ENCODE measurements at regions not wholly inside any gene's neighbourhood (a gene's known extent, or its start where the extent isn't known, plus 50 kb on each side); places are given as distances from the start of the nearest gene placed in this dataset.
"Not testable (repeated sequence)": the region's sequence is repeated elsewhere in the genome, so short reads cannot be mapped to it uniquely, and the experiment has no call there.

DNA sequence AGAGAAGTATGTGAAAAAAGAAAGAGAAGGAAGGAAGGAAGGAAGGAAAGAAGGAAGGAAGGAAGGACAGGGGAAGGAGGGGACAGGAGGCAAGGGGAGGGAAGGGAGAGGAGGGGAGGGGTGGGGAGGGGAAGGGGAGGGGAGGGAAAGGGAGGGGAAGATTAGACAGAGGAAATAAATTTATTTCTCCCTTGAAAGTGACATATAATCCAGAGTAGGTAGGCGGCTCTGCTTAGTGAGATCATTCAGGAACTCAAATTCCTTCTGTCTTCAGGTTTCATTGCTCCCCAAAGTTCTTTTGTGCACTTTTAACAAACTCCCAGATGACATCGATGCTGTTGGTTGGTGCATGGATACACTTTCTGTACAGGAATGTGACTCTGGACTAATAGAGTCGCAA, 594.7 kb upstream of the STEAP1 start:
- DNase-seq (ENCODE audit: insufficient read length, low spot score) (no peak), FAIRE-seq (no peak)
- no peak for TF ChIP-seq POLR2A (IDR thresholded peaks at IDR 0.05; ENCODE audit: low read depth, low read length)

DNA sequence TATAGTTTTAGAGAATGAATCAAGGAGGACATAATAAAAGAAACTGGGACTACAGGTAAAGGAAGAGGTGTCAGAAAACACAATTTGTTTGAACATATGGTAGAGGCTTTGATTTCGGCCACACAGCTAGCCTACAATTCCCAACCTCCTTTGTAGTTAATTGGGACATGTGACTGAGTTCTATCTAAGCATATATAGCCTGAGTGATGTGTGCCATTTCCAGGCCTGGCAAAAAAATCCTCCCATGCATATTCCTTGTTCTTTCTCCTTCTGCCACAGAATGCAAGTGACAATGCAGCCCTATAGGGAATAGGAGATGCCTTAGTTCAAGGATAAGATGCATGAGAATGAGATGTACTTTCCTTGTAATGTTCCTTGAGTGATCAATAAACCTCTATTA, 590.7 kb upstream of the STEAP1 start:
- no peak for FAIRE-seq
- no peak for DNase-seq (ENCODE audit: insufficient read length, low spot score)
- no peak for TF ChIP-seq POLR2A (IDR thresholded peaks at IDR 0.05; ENCODE audit: low read depth, low read length)

DNA sequence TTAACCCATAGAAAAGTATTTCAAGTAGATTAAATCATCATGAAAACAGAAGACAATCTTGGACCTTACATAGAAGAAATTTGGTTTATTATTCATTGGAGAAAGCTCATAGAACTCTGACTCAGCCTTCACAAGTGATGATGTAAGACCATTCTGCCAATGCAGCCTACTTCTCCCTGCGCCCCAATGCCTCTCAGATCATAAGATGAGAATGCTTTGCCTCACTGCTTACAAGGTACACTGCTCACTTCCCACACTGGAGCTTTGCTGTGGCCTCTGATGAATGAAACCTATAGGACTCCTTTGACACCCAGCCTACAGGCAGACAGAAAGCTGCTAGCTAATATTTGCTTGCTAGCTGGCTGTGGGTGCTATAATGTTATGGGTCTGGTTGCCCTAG, 569.4 kb upstream of the STEAP1 start:
- FAIRE-seq, result no peak
- no peak for DNase-seq (ENCODE audit: insufficient read length, low spot score)
- no peak for TF ChIP-seq POLR2A (IDR thresholded peaks at IDR 0.05; ENCODE audit: low read depth, low read length)

DNA sequence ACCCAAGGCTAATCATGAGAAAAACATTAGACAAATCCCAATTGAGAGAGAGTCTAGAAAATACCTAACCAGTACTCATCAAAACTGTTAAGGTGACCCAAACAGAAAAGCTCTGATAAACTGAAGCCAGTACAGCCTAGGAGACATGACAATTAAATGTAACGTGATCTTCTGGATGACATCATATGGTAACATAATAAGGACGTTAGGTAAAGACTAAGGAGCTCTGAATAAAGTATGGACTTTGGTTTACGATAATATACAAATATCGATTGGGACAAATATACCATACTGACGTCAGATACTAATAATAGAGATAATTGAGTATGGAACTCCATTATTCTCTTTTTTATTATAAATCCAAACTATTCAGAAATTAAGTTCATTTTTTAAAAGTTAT, 561.1 kb upstream of the STEAP1 start:
- FAIRE-seq (no peak), DNase-seq (ENCODE audit: insufficient read length, low spot score) (no peak)
- TF ChIP-seq POLR2A (IDR thresholded peaks at IDR 0.05; ENCODE audit: low read depth, low read length), result no peak

DNA sequence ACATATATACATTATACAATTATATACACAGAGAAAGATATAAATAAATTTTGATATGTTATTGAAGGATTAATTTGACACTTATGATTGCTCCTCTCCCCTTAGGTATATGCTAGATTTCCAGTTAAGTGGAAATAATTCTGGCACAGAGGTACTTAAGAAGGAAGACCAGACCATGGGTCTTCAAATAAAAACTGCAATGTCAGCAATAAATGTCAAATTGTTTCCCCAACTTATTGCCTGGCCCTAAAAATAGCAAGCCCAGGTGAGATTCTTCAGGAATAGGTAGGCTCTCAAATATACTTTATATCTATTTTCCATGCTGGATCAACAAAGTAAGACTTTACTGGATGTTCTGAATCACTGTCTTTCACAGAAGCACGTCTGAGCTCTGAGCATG, 551.3 kb upstream of the STEAP1 start:
- FAIRE-seq (no peak), DNase-seq (ENCODE audit: insufficient read length, low spot score) (no peak)
- TF ChIP-seq POLR2A (IDR thresholded peaks at IDR 0.05; ENCODE audit: low read depth, low read length), result no peak

DNA sequence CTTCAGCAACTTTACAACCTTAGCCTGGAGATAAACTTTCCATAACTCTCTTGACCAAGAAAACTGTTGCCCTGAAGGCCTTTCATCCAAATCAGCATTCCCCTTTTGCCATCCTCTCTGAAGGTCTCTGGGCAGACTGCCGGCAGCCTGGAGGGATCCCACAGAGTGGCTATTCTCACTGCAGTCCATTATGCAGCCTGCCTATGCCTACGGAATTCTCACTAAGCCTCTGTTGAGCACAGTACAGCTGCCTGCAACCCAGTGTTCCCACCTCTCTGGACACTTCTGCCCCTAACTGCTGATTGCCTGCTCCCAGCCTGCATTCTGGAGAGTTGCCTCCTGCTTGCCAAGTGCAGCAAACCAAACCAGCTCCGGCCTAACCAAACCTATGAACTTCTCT, 548.9 kb upstream of the STEAP1 start:
- no peak for DNase-seq (ENCODE audit: insufficient read length, low spot score)
- no peak for FAIRE-seq
- TF ChIP-seq POLR2A (IDR thresholded peaks at IDR 0.05; ENCODE audit: low read depth, low read length), result no peak

DNA sequence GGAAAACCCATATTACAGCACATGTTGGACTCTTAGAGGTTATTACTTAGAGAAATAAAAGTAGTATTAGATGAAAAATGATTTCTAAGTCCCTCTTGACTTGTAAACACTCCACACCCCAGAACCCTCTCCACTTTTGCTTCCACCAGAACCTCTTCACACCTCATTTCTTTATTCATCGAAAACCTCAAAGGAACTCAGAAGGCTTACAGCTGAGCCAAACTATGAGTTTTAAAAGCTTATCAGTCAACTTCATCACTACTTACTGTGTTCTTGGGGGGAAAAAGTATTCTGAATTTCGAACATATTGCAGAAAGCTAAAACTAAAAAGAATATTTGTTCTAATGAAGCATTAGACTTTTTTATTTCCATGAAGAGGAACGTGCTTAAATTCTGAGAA, 547.8 kb upstream of the STEAP1 start:
- no peak for DNase-seq (ENCODE audit: insufficient read length, low spot score)
- TF ChIP-seq POLR2A (IDR thresholded peaks at IDR 0.05; ENCODE audit: low read depth, low read length), result no peak
- FAIRE-seq, result no peak

DNA sequence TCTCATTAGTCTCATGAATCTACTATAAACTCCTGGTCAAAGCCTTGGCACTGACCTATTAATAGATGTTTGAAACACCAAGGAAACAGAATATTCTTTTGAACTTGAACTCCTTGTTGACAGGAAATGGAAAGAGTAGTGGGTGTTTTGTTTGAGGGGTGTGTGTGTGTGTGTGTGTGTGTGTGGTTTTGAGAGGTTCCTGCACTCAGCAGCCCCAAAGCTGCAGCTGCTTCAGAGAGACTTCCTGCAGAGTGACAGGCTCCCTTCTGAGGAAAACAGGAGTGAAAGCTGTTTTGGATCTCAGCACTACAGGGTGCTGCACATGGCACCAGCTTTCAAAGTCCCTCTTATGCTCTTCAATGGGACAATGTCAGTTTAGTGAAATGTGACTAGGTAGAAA, 546.5 kb upstream of the STEAP1 start:
- TF ChIP-seq POLR2A (IDR thresholded peaks at IDR 0.05; ENCODE audit: low read depth, low read length), result no peak
- DNase-seq (ENCODE audit: insufficient read length, low spot score), result no peak
- FAIRE-seq, result no peak

DNA sequence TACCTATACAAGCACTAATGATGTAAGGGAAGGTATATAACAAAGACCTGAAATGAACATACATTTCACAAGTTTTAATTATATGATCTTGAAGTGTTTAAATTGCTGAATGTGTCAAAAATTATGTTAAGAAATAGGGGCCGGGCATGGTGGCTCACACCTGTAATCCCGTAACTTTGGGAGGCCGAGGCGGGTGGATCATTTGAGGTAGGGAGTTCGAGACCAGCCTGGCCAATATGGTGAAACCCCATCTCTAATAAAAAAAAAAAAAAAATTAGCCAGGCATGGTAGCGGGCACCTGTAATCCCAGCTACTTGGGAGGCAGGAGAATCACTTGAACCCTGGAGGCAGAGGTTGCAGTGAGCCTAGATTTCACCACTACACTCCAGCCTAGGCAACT, 537.4 kb upstream of the STEAP1 start:
- DNase-seq (ENCODE audit: insufficient read length, low spot score); FAIRE-seq: not testable (repeated sequence)

DNA sequence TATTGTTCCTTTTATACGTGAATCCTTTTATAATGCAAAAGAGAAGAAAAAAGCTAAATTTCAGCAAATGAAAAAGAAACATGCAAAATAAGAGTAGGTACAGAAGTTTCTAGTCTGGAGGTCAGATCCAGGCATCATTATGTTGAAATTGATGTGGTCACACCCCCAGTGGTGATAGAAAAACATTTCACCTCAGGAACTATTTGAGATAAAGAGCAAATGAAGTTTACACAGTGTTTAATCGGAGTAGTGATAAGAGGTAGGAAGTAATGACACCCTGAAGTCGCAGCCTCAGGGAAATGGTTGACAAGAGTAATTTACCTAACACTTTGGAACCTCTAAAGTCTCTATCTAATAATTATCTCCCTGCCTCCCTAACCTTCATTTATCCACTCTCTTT, 536.0 kb upstream of the STEAP1 start:
- TF ChIP-seq POLR2A (IDR thresholded peaks at IDR 0.05; ENCODE audit: low read depth, low read length), result no peak
- FAIRE-seq, result no peak
- no peak for DNase-seq (ENCODE audit: insufficient read length, low spot score)

DNA sequence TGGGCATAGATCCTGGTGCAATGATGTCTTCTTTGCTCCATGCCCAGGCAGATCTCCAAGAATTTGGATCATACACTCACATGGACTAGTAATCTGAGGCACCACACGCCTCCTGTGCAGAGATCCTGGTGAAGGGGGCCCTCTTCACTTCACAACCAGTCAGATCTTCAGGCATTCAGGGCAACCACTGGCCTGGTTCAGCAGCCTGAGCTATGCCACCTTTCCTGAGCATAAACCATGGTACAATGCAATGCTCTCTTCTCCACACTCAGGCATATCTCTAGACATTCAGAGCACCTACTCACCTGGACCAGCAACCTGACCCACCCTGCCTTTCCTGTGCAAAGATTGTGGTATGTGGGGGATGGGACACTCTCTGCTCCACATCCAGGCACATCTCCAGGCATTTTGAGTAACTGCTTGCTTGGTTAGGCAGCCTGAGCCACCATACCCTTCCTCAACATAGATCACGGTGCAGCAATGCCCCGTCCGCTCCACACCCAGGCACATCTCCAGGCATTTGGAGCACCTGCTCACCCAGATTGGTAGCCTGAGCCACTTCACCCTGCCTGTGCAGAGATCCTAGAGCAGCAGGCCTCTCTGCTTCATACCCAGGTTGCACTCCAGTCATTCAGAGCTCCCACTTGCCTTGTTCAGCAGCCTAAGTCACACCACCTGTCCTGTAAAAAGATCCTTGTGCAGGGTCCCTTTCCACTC, 532.2 kb upstream of the STEAP1 start:
- FAIRE-seq (no peak), DNase-seq (ENCODE audit: insufficient read length, low spot score) (no peak)
- TF ChIP-seq POLR2A (IDR thresholded peaks at IDR 0.05; ENCODE audit: low read depth, low read length), result no peak

DNA sequence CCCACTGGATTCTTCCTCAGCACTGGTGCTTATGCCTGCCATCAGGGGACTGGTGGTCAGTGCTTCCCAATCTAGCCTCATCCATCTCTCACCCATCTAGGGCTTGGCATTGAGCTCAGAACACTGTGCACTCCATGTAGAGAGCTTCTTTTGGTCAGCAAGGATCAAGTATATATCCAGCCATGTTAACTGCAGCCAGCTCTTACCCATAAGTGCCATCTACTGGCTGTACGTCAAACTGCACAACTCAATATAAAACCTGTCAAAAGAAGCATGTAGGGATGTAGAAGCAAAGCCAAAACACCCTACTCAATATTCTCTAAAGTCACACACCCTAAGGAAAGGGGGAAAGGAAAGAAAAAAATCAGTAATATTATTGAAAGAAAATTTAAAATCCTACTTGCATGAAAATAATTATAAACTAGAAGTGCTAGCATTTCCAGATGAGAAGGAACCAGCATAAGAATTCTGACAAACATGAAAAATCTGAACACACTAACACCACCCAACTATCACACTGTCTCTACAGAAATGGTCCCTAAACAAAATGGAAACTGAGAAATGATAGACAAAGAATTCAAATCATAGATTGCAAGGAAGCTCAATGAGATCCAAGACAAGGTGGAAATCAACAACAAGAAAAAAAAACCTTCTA, 531.1 kb upstream of the STEAP1 start:
- peak; percentile 33 for FAIRE-seq
- no peak for TF ChIP-seq POLR2A (IDR thresholded peaks at IDR 0.05; ENCODE audit: low read depth, low read length)
- DNase-seq (ENCODE audit: insufficient read length, low spot score), result no peak

DNA sequence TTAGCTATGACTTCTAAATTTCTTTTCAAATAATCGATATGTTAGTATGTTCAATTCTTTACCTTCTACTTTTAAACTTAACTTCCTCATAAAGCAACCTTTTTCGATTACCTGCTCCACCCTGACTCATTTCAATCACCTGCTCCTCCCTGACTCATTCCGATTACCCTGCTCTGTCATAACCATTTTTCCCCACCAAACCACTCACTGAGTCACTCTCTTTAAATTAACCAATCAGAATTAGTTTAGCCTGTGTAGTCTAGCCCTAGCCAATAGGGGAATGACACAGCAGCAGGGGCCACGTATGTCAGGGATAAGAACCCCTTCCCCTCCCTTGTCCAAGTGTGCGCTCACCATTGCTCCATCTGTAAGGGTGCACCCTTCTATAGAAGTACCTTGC, 530.1 kb upstream of the STEAP1 start:
- DNase-seq (ENCODE audit: insufficient read length, low spot score); FAIRE-seq: not testable (repeated sequence)

DNA sequence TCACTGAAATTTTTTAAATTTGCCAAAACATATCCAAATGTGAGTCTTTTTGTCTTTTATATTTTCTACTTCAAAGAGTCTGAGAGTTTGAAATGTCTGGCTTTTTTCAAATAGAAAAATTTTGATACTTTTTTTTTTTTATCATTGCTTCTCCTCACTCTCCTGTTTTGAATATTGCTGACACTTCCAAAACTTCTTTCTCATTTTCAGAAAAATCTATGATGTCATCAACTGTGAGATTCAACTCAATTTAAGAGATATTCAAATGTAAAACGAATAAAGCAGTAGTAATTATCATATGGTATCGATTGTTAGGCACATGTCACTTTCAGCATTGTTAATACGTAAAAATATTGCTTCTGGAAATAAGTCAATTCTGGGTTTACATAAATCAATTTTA, 505.8 kb upstream of the STEAP1 start:
- TF ChIP-seq POLR2A (IDR thresholded peaks at IDR 0.05; ENCODE audit: low read depth, low read length), result no peak
- DNase-seq (ENCODE audit: insufficient read length, low spot score) (no peak), FAIRE-seq (no peak)

DNA sequence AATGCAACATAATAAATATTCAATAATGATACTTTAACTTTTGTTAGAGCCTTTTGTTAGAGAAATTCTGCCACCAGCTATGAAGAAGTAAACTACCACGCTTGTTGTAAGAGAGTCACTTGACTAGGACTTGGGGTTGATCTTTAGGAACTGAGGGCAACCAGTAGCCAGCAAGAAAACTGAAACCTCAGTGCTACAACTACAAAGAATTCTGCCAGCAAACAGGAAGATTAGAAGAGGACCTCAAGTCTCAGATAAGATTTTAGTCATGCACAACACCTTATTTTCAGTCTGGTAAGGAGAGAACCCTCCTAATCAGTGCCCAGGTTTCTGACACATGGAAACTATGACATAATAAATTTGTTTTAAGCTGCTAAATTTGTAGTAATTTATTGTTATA, 498.3 kb upstream of the STEAP1 start:
- no peak for FAIRE-seq

More for the DNA sequence above, 498.3 kb upstream of the STEAP1 start:
- TF ChIP-seq POLR2A (IDR thresholded peaks at IDR 0.05; ENCODE audit: low read depth, low read length), result no peak
- no peak for DNase-seq (ENCODE audit: insufficient read length, low spot score)

Measured in H54 (cell line).